ENCODE measurements at regions not wholly inside any gene's neighbourhood (a gene's known extent, or its start where the extent isn't known, plus 50 kb on each side); places are given as distances from the start of the nearest gene placed in this dataset.

DNA sequence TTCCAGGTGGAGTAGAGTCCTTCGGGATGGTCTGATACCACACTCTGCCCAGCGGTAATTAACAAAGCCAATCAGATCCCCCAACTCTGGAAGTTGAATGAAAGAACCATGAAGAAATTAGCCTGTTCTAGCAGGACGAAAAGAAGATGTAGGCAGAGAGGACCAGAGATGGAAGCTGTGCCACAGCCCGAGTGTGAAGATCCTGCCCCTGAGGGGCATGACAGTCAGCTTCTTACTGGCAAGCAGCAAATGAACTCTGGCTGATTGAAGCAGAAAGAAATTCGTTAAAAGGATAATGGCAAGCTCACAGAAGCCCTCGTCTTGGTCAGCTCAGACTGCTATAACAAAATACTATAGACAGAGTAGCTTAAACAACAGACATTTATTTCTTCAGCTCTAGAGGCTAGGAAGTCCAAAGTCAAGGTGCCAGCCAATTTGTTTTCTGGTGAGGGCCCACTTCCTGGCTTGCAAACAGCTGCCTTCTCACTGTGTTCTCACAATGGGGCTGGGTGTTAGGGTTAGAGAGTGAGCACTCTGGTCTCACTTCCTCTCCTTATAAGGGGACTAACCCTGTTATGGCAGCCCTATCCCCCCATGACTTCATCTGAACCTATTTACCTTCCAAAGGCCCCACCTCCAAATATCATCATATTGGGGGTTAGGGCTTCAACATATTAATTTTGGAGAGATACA, 307.1 kb downstream of the VPS13C start:
- no peaks in the 10 kb centered on the region for H3K9me3 ChIP-seq (replicated peaks; ENCODE audit: control insufficient read depth, insufficient read depth, low read length)
- BruUV-seq (replicated peaks): no TSS peak
- intact Hi-C loops (cut with micrococcal nuclease; ENCODE audit: unreplicated experiment) (no loop called here), in situ Hi-C loops (cut with MboI) (no loop called here)
- 20% methylated on average over 6 of the region's 6 CpGs for WGBS (ENCODE audit: insufficient coverage, insufficient replicate concordance, low lambda C conversion rate, missing lambda C conversion rate)
- H3K27me3 ChIP-seq (replicated peaks in 1 of 2; ENCODE audit: control insufficient read depth in 2 of 2, insufficient read depth in 2 of 2, low read length in 1 of 2): no peaks in the 10 kb centered on the region; a peak in 1 of 4 replicates
- no peak overlapping the region for H3K27ac ChIP-seq (ENCODE audit: control insufficient read depth, insufficient read depth)
- no peak for DNase-seq (ENCODE audit: low read depth, low spot score)
- FAIRE-seq: no peak
- RAD21 ChIA-PET (ENCODE audit: unreplicated experiment): no interaction called here
- H4K20me1 ChIP-seq (ENCODE audit: control insufficient read depth, insufficient read depth): no peaks in the 10 kb centered on the region
- no peak for ATAC-seq
- H3K4me1 ChIP-seq (ENCODE audit: control insufficient read depth, insufficient read depth, low read length): no peaks in the 10 kb centered on the region
- H3K79me2 ChIP-seq (ENCODE audit: control insufficient read depth, insufficient read depth, low read length): no peaks in the 10 kb centered on the region
- no peak overlapping the region for H2AFZ ChIP-seq (ENCODE audit: control insufficient read depth, low read depth, low read length)
- H3K9ac ChIP-seq (ENCODE audit: control insufficient read depth, insufficient read depth, low read length): no peak overlapping the region
- SMC1A ChIA-PET (ENCODE audit: uncharacterized antibody, unreplicated experiment): interaction anchor here (1.3 kb wide), 1 partner anchor 16 kb away, joined by 3 read pairs; no protein-coding TSS in a partner anchor
- no peaks in the 10 kb centered on the region for H3K36me3 ChIP-seq (ENCODE audit: control insufficient read depth in 2 of 2, insufficient read depth in 2 of 2, low read length in 1 of 2)
- H3K4me3 ChIP-seq: no peak overlapping the region
- H3K4me2 ChIP-seq (ENCODE audit: control insufficient read depth, insufficient read depth): no peak overlapping the region
- TF ChIP-seq, protein P1, sequence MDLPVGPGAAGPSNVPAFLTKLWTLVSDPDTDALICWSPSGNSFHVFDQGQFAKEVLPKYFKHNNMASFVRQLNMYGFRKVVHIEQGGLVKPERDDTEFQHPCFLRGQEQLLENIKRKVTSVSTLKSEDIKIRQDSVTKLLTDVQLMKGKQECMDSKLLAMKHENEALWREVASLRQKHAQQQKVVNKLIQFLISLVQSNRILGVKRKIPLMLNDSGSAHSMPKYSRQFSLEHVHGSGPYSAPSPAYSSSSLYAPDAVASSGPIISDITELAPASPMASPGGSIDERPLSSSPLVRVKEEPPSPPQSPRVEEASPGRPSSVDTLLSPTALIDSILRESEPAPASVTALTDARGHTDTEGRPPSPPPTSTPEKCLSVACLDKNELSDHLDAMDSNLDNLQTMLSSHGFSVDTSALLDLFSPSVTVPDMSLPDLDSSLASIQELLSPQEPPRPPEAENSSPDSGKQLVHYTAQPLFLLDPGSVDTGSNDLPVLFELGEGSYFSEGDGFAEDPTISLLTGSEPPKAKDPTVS (IDR thresholded peaks at IDR 0.05; ENCODE audit: low read depth, low read length): no peak
- TF ChIP-seq, protein P2, sequence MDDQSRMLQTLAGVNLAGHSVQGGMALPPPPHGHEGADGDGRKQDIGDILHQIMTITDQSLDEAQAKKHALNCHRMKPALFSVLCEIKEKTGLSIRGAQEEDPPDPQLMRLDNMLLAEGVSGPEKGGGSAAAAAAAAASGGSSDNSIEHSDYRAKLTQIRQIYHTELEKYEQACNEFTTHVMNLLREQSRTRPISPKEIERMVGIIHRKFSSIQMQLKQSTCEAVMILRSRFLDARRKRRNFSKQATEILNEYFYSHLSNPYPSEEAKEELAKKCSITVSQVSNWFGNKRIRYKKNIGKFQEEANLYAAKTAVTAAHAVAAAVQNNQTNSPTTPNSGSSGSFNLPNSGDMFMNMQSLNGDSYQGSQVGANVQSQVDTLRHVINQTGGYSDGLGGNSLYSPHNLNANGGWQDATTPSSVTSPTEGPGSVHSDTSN (IDR thresholded peaks at IDR 0.05; ENCODE audit: insufficient replicate concordance, low read depth, low read length): no peak
- TF ChIP-seq ZNF384 (IDR thresholded peaks at IDR 0.05; ENCODE audit: borderline replicate concordance, low read depth, low read length) (no peak), CHD1 (IDR thresholded peaks at IDR 0.05; ENCODE audit: low read depth, low read length) (no peak), CBX5 (IDR thresholded peaks at IDR 0.05; ENCODE audit: low read depth) (no peak), NBN (IDR thresholded peaks at IDR 0.05) (no peak)
- TF ChIP-seq, protein P3, sequence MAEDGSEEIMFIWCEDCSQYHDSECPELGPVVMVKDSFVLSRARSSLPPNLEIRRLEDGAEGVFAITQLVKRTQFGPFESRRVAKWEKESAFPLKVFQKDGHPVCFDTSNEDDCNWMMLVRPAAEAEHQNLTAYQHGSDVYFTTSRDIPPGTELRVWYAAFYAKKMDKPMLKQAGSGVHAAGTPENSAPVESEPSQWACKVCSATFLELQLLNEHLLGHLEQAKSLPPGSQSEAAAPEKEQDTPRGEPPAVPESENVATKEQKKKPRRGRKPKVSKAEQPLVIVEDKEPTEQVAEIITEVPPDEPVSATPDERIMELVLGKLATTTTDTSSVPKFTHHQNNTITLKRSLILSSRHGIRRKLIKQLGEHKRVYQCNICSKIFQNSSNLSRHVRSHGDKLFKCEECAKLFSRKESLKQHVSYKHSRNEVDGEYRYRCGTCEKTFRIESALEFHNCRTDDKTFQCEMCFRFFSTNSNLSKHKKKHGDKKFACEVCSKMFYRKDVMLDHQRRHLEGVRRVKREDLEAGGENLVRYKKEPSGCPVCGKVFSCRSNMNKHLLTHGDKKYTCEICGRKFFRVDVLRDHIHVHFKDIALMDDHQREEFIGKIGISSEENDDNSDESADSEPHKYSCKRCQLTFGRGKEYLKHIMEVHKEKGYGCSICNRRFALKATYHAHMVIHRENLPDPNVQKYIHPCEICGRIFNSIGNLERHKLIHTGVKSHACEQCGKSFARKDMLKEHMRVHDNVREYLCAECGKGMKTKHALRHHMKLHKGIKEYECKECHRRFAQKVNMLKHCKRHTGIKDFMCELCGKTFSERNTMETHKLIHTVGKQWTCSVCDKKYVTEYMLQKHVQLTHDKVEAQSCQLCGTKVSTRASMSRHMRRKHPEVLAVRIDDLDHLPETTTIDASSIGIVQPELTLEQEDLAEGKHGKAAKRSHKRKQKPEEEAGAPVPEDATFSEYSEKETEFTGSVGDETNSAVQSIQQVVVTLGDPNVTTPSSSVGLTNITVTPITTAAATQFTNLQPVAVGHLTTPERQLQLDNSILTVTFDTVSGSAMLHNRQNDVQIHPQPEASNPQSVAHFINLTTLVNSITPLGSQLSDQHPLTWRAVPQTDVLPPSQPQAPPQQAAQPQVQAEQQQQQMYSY (CRISPR knock-in tag; IDR thresholded peaks at IDR 0.05): no peak
- CTCF ChIA-PET: interaction anchor here (1.5 kb wide), 1 partner anchor 81 kb away, joined by 5 read pairs; no protein-coding TSS in a partner anchor
- POLR2A ChIA-PET: no interaction called here
